ENCODE measurements at regions not wholly inside any gene's neighbourhood (a gene's known extent, or its start where the extent isn't known, plus 50 kb on each side); places are given as distances from the start of the nearest gene placed in this dataset.
A peak's percentile ranks its signal among the peaks of the same experiment; 100 is the strongest.

- Histone ChIP-seq H3K36me3 (ENCODE audit: control insufficient read depth, insufficient read depth, low read length) (no peaks in the 10 kb centered on the region), H3K4me3 (ENCODE audit: low read length) (no peak overlapping the region), H3K4me2 (ENCODE audit: low read length) (no peak overlapping the region), H2BK120ac (ENCODE audit: low read depth, low read length) (peak overlapping the region; percentile 46), H3K27me3 (ENCODE audit: insufficient read depth, low read length, poor library complexity) (no peaks in the 10 kb centered on the region), H2BK5ac (ENCODE audit: low read length) (no peak overlapping the region), H3K4ac (ENCODE audit: low read depth, low read length) (no peak overlapping the region), H4K8ac (ENCODE audit: low read depth, low read length) (no peak overlapping the region), H3K79me1 (ENCODE audit: low read length) (no peaks in the 10 kb centered on the region), H4K5ac (ENCODE audit: low read length) (no peak overlapping the region), H3K4me1 (ENCODE audit: control insufficient read depth, low read depth, low read length) (peaks cover 1% of the 10 kb centered on the region), H3K23ac (ENCODE audit: low read length) (no peak overlapping the region), H2AK5ac (ENCODE audit: low read length) (no peak overlapping the region), H3K18ac (ENCODE audit: low read length) (peak overlapping the region; percentile 57), H2BK15ac (replicated peaks; ENCODE audit: low read depth) (no peak overlapping the region), H3K56ac (ENCODE audit: low read length) (no peak overlapping the region), H3K27ac (ENCODE audit: low read depth, low read length) (no peak overlapping the region), H3K79me2 (ENCODE audit: control insufficient read depth, insufficient read depth, low read length) (no peaks in the 10 kb centered on the region), H3K9ac (ENCODE audit: low read length) (no peak overlapping the region)
- peak; percentile 78 for DNase-seq
- WGBS (ENCODE audit: extremely low coverage, insufficient coverage, low lambda C conversion rate): no CpG with 5 or more reads among the region's 4 CpGs
Observed at GRCh38 chr3:177569875-177570657, 372.8 kb upstream of the TBL1XR1 start.

- Histone ChIP-seq H3K79me1 (ENCODE audit: low read length) (no peaks in the 10 kb centered on the region), H3K4me2 (ENCODE audit: low read length) (no peak overlapping the region), H2BK120ac (ENCODE audit: low read depth, low read length) (no peak overlapping the region), H3K4me1 (ENCODE audit: control insufficient read depth, low read depth, low read length) (peaks cover 1% of the 10 kb centered on the region), H2BK5ac (ENCODE audit: low read length) (no peak overlapping the region), H2AK5ac (ENCODE audit: low read length) (peak overlapping the region; percentile 27), H3K9ac (ENCODE audit: low read length) (no peak overlapping the region), H3K18ac (ENCODE audit: low read length) (no peak overlapping the region), H3K56ac (ENCODE audit: low read length) (no peak overlapping the region), H3K36me3 (ENCODE audit: control insufficient read depth, insufficient read depth, low read length) (no peaks in the 10 kb centered on the region), H3K4me3 (ENCODE audit: low read length) (no peak overlapping the region), H3K23ac (ENCODE audit: low read length) (no peak overlapping the region), H4K5ac (ENCODE audit: low read length) (no peak overlapping the region), H4K8ac (ENCODE audit: low read depth, low read length) (no peak overlapping the region), H3K79me2 (ENCODE audit: control insufficient read depth, insufficient read depth, low read length) (no peaks in the 10 kb centered on the region), H3K27me3 (ENCODE audit: insufficient read depth, low read length, poor library complexity) (no peaks in the 10 kb centered on the region), H2BK15ac (replicated peaks; ENCODE audit: low read depth) (no peak overlapping the region), H3K4ac (ENCODE audit: low read depth, low read length) (peak overlapping the region; percentile 10), H3K27ac (ENCODE audit: low read depth, low read length) (no peak overlapping the region)
- WGBS (ENCODE audit: extremely low coverage, insufficient coverage, low lambda C conversion rate): no CpG with 5 or more reads among the region's 1 CpG
- no peak for DNase-seq
Observed at GRCh38 chr3:177571271-177571943, 374.1 kb upstream of the TBL1XR1 start.

- no peak overlapping the region for H3K27ac ChIP-seq (ENCODE audit: low read depth, low read length)
- H4K8ac ChIP-seq (ENCODE audit: low read depth, low read length): no peak overlapping the region
- H3K4me1 ChIP-seq (ENCODE audit: control insufficient read depth, low read depth, low read length): peaks cover 1% of the 10 kb centered on the region
- H3K79me2 ChIP-seq (ENCODE audit: control insufficient read depth, insufficient read depth, low read length): no peaks in the 10 kb centered on the region
- H3K23ac ChIP-seq (ENCODE audit: low read length): no peak overlapping the region
- no peak overlapping the region for H2BK5ac ChIP-seq (ENCODE audit: low read length)
- no peak for DNase-seq
- WGBS (ENCODE audit: extremely low coverage, insufficient coverage, low lambda C conversion rate): no CpG with 5 or more reads among the region's 3 CpGs
- no peaks in the 10 kb centered on the region for H3K79me1 ChIP-seq (ENCODE audit: low read length)
- H3K4me3 ChIP-seq (ENCODE audit: low read length): no peak overlapping the region
- H3K36me3 ChIP-seq (ENCODE audit: control insufficient read depth, insufficient read depth, low read length): no peaks in the 10 kb centered on the region
- no peak overlapping the region for H4K5ac ChIP-seq (ENCODE audit: low read length)
- no peak overlapping the region for H3K4me2 ChIP-seq (ENCODE audit: low read length)
- H3K18ac ChIP-seq (ENCODE audit: low read length): no peak overlapping the region
- H3K9ac ChIP-seq (ENCODE audit: low read length): no peak overlapping the region
- H3K56ac ChIP-seq (ENCODE audit: low read length): no peak overlapping the region
- no peak overlapping the region for H2BK120ac ChIP-seq (ENCODE audit: low read depth, low read length)
- no peaks in the 10 kb centered on the region for H3K27me3 ChIP-seq (ENCODE audit: insufficient read depth, low read length, poor library complexity)
- no peak overlapping the region for H2AK5ac ChIP-seq (ENCODE audit: low read length)
- no peak overlapping the region for H3K4ac ChIP-seq (ENCODE audit: low read depth, low read length)
- no peak overlapping the region for H2BK15ac ChIP-seq (replicated peaks; ENCODE audit: low read depth)
Observed at GRCh38 chr3:177571944-177572315, 374.6 kb upstream of the TBL1XR1 start.

- Histone ChIP-seq H3K27ac (ENCODE audit: low read depth, low read length) (no peak overlapping the region), H4K8ac (ENCODE audit: low read depth, low read length) (no peak overlapping the region)
- WGBS (ENCODE audit: extremely low coverage, insufficient coverage, low lambda C conversion rate): no CpG with 5 or more reads among the region's 7 CpGs
Observed at GRCh38 chr3:177574222-177574856, 377.1 kb upstream of the TBL1XR1 start.

GRCh38 chr3:177576746-177577145, 379.5 kb upstream of the TBL1XR1 start:
- no CpG with 5 or more reads among the region's 4 CpGs for WGBS (ENCODE audit: extremely low coverage, insufficient coverage, low lambda C conversion rate)
- Histone ChIP-seq H3K27me3 (ENCODE audit: insufficient read depth, low read length, poor library complexity) (no peaks in the 10 kb centered on the region), H4K5ac (ENCODE audit: low read length) (no peak overlapping the region)

More at GRCh38 chr3:177574222-177574856, 377.1 kb upstream of the TBL1XR1 start:
- Histone ChIP-seq H3K79me2 (ENCODE audit: control insufficient read depth, insufficient read depth, low read length) (no peaks in the 10 kb centered on the region), H3K9ac (ENCODE audit: low read length) (no peak overlapping the region), H3K36me3 (ENCODE audit: control insufficient read depth, insufficient read depth, low read length) (no peaks in the 10 kb centered on the region), H2BK15ac (replicated peaks; ENCODE audit: low read depth) (no peak overlapping the region), H3K4me2 (ENCODE audit: low read length) (no peak overlapping the region), H3K79me1 (ENCODE audit: low read length) (no peaks in the 10 kb centered on the region), H3K4me3 (ENCODE audit: low read length) (no peak overlapping the region), H3K18ac (ENCODE audit: low read length) (no peak overlapping the region), H2BK5ac (ENCODE audit: low read length) (no peak overlapping the region), H3K27me3 (ENCODE audit: insufficient read depth, low read length, poor library complexity) (no peaks in the 10 kb centered on the region), H2AK5ac (ENCODE audit: low read length) (no peak overlapping the region), H3K4ac (ENCODE audit: low read depth, low read length) (no peak overlapping the region), H2BK120ac (ENCODE audit: low read depth, low read length) (no peak overlapping the region), H3K4me1 (ENCODE audit: control insufficient read depth, low read depth, low read length) (peaks cover 1% of the 10 kb centered on the region), H3K23ac (ENCODE audit: low read length) (no peak overlapping the region), H3K56ac (ENCODE audit: low read length) (no peak overlapping the region), H4K5ac (ENCODE audit: low read length) (no peak overlapping the region)
- DNase-seq: peak; percentile 86

More at GRCh38 chr3:177576746-177577145, 379.5 kb upstream of the TBL1XR1 start:
- Histone ChIP-seq H3K56ac (ENCODE audit: low read length) (no peak overlapping the region), H2BK15ac (replicated peaks; ENCODE audit: low read depth) (peak overlapping the region; percentile 13), H3K4me1 (ENCODE audit: control insufficient read depth, low read depth, low read length) (no peaks in the 10 kb centered on the region), H2BK120ac (ENCODE audit: low read depth, low read length) (no peak overlapping the region), H3K79me1 (ENCODE audit: low read length) (no peaks in the 10 kb centered on the region), H3K4me3 (ENCODE audit: low read length) (no peak overlapping the region), H3K9ac (ENCODE audit: low read length) (no peak overlapping the region), H3K27ac (ENCODE audit: low read depth, low read length) (no peak overlapping the region), H2AK5ac (ENCODE audit: low read length) (no peak overlapping the region), H3K36me3 (ENCODE audit: control insufficient read depth, insufficient read depth, low read length) (no peaks in the 10 kb centered on the region), H3K18ac (ENCODE audit: low read length) (no peak overlapping the region), H2BK5ac (ENCODE audit: low read length) (no peak overlapping the region), H3K79me2 (ENCODE audit: control insufficient read depth, insufficient read depth, low read length) (no peaks in the 10 kb centered on the region), H3K4ac (ENCODE audit: low read depth, low read length) (no peak overlapping the region), H3K4me2 (ENCODE audit: low read length) (no peak overlapping the region), H4K8ac (ENCODE audit: low read depth, low read length) (no peak overlapping the region), H3K23ac (ENCODE audit: low read length) (no peak overlapping the region)
- DNase-seq: no peak

All from mesendoderm (in vitro differentiated cells).